Ovary (tissue), 3 donors: ENCODE measurements at regions not wholly inside any gene's neighbourhood (a gene's known extent, or its start where the extent isn't known, plus 50 kb on each side); places are given as distances from the start of the nearest gene placed in this dataset.

Experiments used
- EP300 ChIP-seq: sonication (generic); formaldehyde crosslinking; IDR thresholded peaks from one replicate; pipeline ENCODE4 v1.6.1; 2017; ENCODE audit warnings: antibody characterized with exemption
- POLR2A ChIP-seq: fragments of 450-650 bp; IDR thresholded peaks from one replicate; pipeline ENCODE4 v1.6.1; 2017; ENCODE audit warnings: antibody characterized with exemption, mild to moderate bottlenecking, moderate library complexity
- TF ChIP-seq, protein P1 (sequence below), 3 donors: fragments of 450-650 bp in 2 of 3; fragments of 200-600 bp in 1 of 3; IDR thresholded peaks; one replicate each; pipeline versions ENCODE4 v1.5.1 to v1.8.0; 2016 to 2022; ENCODE audit warnings: antibody characterized with exemption in 3 of 3, mild to moderate bottlenecking in 1 of 3
- donor health status: DM: no; HTN: no; CAD: no.

DNA sequence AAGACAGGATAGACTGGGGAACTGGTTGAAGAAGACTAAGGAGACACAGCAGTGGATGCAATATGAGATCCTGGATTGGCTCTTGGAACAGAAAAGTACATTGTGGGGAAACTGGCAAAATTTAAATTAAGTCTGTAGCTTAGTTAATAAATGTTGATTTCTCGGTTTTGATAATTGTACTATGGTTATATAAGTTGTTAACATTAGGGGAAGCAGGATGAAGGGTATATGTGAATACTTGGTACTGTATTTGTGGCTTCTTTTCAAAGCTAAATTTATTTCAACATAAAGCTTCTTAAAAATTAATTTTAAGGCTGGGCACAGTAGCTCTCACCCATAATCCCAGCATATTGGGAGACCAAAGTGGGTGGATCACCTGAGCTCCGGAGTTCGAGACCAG is 103.8 kb downstream of the TMEM17 start:
- TF ChIP-seq, protein P1, sequence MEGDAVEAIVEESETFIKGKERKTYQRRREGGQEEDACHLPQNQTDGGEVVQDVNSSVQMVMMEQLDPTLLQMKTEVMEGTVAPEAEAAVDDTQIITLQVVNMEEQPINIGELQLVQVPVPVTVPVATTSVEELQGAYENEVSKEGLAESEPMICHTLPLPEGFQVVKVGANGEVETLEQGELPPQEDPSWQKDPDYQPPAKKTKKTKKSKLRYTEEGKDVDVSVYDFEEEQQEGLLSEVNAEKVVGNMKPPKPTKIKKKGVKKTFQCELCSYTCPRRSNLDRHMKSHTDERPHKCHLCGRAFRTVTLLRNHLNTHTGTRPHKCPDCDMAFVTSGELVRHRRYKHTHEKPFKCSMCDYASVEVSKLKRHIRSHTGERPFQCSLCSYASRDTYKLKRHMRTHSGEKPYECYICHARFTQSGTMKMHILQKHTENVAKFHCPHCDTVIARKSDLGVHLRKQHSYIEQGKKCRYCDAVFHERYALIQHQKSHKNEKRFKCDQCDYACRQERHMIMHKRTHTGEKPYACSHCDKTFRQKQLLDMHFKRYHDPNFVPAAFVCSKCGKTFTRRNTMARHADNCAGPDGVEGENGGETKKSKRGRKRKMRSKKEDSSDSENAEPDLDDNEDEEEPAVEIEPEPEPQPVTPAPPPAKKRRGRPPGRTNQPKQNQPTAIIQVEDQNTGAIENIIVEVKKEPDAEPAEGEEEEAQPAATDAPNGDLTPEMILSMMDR (IDR thresholded peaks at IDR 0.05), result no peak
- TF ChIP-seq POLR2A, result no peak
- no peak for TF ChIP-seq EP300
